Nephron progenitor cell (in vitro differentiated cells): ENCODE measurements at regions not wholly inside any gene's neighbourhood (a gene's known extent, or its start where the extent isn't known, plus 50 kb on each side); places are given as distances from the start of the nearest gene placed in this dataset.

ENCODE experiments used
- DNase-seq: peaks from one replicate; pipeline ENCODE4 v3.0.0; 2021
- H3K27ac Mint-ChIP-seq: 2 replicates; pipeline ENCODE4 v1.8.0; 2021; ENCODE audit warnings: mild to moderate bottlenecking, moderate library complexity, mixed read lengths
- H3K27me3 Mint-ChIP-seq: 2 replicates; pipeline ENCODE4 v1.8.0; 2021; ENCODE audit warnings: mild to moderate bottlenecking, low read depth, mixed read lengths; ENCODE audit not compliant: poor library complexity
- H3K36me3 Mint-ChIP-seq: 2 replicates; pipeline ENCODE4 v1.8.0; 2021; ENCODE audit warnings: low read depth, mixed read lengths
- H3K4me1 Mint-ChIP-seq: 2 replicates; pipeline ENCODE4 v1.8.0; 2021; ENCODE audit warnings: mixed read lengths
- H3K4me3 Mint-ChIP-seq: 2 replicates; pipeline ENCODE4 v1.8.0; 2021; ENCODE audit warnings: mild to moderate bottlenecking, moderate library complexity, mixed read lengths
- H3K9me3 Mint-ChIP-seq: 2 replicates; pipeline ENCODE4 v1.8.0; 2021; ENCODE audit warnings: mild to moderate bottlenecking, moderate library complexity, mixed read lengths
- CTCF ChIP-seq: fragments of 200-600 bp; sonication (generic); IDR thresholded peaks from 2 replicates; pipeline ENCODE4 v1.5.0; 2021; ENCODE audit warnings: antibody characterized with exemption

GRCh38 chr16:62711797-62712196, 675.6 kb upstream of the CDH8 start:
- no peak for TF ChIP-seq CTCF
- Mint-ChIP-seq H3K36me3 (no peaks in the 10 kb centered on the region), H3K27me3 (no peaks in the 10 kb centered on the region), H3K4me1 (no peaks in the 10 kb centered on the region), H3K9me3 (no peaks in the 10 kb centered on the region), H3K27ac (no peak overlapping the region), H3K4me3 (no peak overlapping the region)
- no peak for DNase-seq

- no peak overlapping the region for H3K27ac Mint-ChIP-seq
- no peaks in the 10 kb centered on the region for H3K9me3 Mint-ChIP-seq
- H3K27me3 Mint-ChIP-seq: no peaks in the 10 kb centered on the region
- no peaks in the 10 kb centered on the region for H3K36me3 Mint-ChIP-seq
- DNase-seq: no peak
- no peak for TF ChIP-seq CTCF
- no peaks in the 10 kb centered on the region for H3K4me1 Mint-ChIP-seq
- no peak overlapping the region for H3K4me3 Mint-ChIP-seq
These were observed 673.6 kb upstream of the CDH8 start for GRCh38 chr16:62709794-62710193.

GRCh38 chr16:62701426-62701825, 665.2 kb upstream of the CDH8 start:
- H3K27ac Mint-ChIP-seq: no peak overlapping the region
- H3K27me3 Mint-ChIP-seq: no peaks in the 10 kb centered on the region
- H3K4me1 Mint-ChIP-seq: no peaks in the 10 kb centered on the region
- H3K4me3 Mint-ChIP-seq: no peak overlapping the region
- H3K36me3 Mint-ChIP-seq: no peaks in the 10 kb centered on the region
- no peak for DNase-seq
- H3K9me3 Mint-ChIP-seq: peaks cover 3% of the 10 kb centered on the region
- no peak for TF ChIP-seq CTCF

GRCh38 chr16:62700426-62701294, 664.4 kb upstream of the CDH8 start:
- no peak overlapping the region for H3K27ac Mint-ChIP-seq
- no peaks in the 10 kb centered on the region for H3K36me3 Mint-ChIP-seq
- peaks cover 8% of the 10 kb centered on the region for H3K9me3 Mint-ChIP-seq
- H3K4me1 Mint-ChIP-seq: no peaks in the 10 kb centered on the region
- DNase-seq: no peak
- no peak overlapping the region for H3K4me3 Mint-ChIP-seq
- no peak for TF ChIP-seq CTCF
- no peaks in the 10 kb centered on the region for H3K27me3 Mint-ChIP-seq

- no peak for TF ChIP-seq CTCF
- H3K27me3 Mint-ChIP-seq: no peaks in the 10 kb centered on the region
- no peak for DNase-seq
- no peak overlapping the region for H3K27ac Mint-ChIP-seq
- H3K9me3 Mint-ChIP-seq: peaks cover 53% of the 10 kb centered on the region
- peaks cover 17% of the 10 kb centered on the region for H3K36me3 Mint-ChIP-seq
- H3K4me1 Mint-ChIP-seq: no peaks in the 10 kb centered on the region
- no peak overlapping the region for H3K4me3 Mint-ChIP-seq
These were observed 656.4 kb upstream of the CDH8 start for GRCh38 chr16:62692685-62693084.

GRCh38 chr16:62681819-62682218, 645.6 kb upstream of the CDH8 start:
- no peak overlapping the region for H3K27ac Mint-ChIP-seq
- DNase-seq: no peak
- peaks cover 18% of the 10 kb centered on the region for H3K4me1 Mint-ChIP-seq
- peaks cover 20% of the 10 kb centered on the region for H3K36me3 Mint-ChIP-seq
- peaks cover 73% of the 10 kb centered on the region for H3K9me3 Mint-ChIP-seq
- H3K4me3 Mint-ChIP-seq: no peak overlapping the region
- no peak for TF ChIP-seq CTCF
- no peaks in the 10 kb centered on the region for H3K27me3 Mint-ChIP-seq
